HG02798 (cell line): ENCODE measurements at regions not wholly inside any gene's neighbourhood (a gene's known extent, or its start where the extent isn't known, plus 50 kb on each side); places are given as distances from the start of the nearest gene placed in this dataset.
"Not testable (repeated sequence)": the region's sequence is repeated elsewhere in the genome, so short reads cannot be mapped to it uniquely, and the experiment has no call there.

Experiments used
- ATAC-seq: cut with Tn5 transposase; IDR thresholded peaks from one replicate; pipeline ENCODE4 v1.9.1; 2021; ENCODE audit warnings: mild to moderate bottlenecking; ENCODE audit not compliant: unreplicated experiment, poor library complexity

GRCh38 chr5:62231576-62231975, 74.4 kb upstream of the KIF2A start:
- no peak for ATAC-seq

DNA sequence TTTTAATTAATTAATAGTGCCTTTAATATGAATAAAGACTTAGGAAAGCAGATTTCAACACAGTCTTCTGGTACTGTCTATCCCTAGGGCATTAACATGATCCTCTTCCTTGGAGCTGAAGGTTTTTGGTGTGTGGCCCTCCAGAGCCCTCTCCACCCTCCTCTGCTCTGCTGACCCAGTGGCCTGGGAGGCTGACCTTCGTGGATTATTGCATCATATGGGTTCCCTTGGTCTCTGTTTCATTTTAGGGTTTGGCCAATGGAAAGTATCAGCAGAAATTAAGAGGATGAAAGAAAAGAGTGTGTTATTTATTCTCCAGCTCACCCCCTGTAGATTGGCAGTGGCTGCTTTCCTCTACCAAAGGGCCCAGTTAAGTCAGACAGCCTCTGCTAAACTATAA, 73.8 kb upstream of the KIF2A start:
- ATAC-seq: not testable (repeated sequence)

- peak; percentile 47 for ATAC-seq
Measured at GRCh38 chr5:62233083-62234046, 72.6 kb upstream of the KIF2A start.

GRCh38 chr5:62236593-62236992, 69.4 kb upstream of the KIF2A start:
- peak; percentile 85 for ATAC-seq

DNA sequence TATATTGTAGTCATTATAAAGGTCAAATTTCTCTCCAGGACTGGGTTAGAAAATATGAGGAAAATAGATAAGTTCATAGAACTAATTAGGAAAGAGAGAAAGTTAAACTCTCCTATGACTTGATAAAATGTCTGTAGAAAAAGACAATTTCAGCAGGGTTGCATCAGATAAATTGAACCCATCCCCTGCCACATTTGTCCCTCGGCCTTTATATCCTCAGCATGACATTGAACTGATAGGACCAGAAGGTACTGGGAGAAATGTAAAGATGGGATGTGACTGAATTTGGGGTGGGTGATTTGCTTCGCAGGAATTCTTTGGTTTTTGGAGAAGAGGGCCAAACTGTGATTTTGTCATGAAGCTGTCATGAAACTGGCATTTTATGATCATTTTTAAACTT, 68.1 kb upstream of the KIF2A start:
- not testable (repeated sequence) for ATAC-seq

DNA sequence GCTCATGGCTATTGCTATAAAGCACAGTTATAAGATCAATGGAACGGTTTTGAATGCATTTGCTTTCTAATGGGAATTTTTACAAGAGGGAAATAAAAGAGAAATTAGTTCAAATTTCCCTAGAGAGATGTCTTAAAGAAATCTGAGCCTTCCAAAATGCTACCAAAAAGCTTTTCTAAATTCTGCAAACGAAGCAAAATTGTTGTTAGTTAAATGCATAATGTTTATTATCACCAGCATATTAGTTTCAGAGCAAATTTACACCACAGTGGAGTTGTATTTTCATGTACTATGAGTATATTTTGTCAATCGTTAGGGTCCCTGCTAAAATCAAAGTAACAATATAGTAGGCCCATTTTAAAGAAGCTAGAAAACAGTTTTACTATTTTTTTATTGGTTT, 67.4 kb upstream of the KIF2A start:
- ATAC-seq: not testable (repeated sequence)

DNA sequence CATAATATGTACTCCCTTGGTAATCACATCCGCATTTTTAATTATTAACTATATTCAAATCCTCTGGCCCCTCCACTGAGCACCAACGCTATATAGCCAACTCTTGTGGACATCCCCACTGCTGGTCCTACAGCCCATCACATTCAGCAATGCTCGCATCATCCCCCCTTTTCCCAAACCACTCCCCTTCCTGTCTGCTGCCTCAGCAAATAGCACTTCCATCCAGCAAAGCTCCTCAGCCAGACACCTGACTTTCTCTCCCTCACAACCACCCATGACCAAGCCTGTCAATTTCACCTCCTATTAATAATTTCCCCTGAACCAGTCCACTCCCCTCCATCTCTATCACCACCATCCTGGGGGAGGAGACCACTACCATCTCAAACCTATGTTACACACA, 65.5 kb upstream of the KIF2A start:
- not testable (repeated sequence) for ATAC-seq

GRCh38 chr5:62242000-62242399, 64.0 kb upstream of the KIF2A start:
- ATAC-seq: not testable (repeated sequence)

GRCh38 chr5:62243046-62243445, 63.0 kb upstream of the KIF2A start:
- not testable (repeated sequence) for ATAC-seq

GRCh38 chr5:62248192-62248591, 57.8 kb upstream of the KIF2A start:
- not testable (repeated sequence) for ATAC-seq

- not testable (repeated sequence) for ATAC-seq
Measured at GRCh38 chr5:62250085-62250484, 55.9 kb upstream of the KIF2A start.

GRCh38 chr5:62250919-62251318, 55.1 kb upstream of the KIF2A start:
- not testable (repeated sequence) for ATAC-seq

GRCh38 chr5:62252519-62252918, 53.5 kb upstream of the KIF2A start:
- ATAC-seq: not testable (repeated sequence)

- ATAC-seq: not testable (repeated sequence)
Measured at GRCh38 chr5:62255551-62255950, 50.5 kb upstream of the KIF2A start.

GRCh38 chr5:62256161-62257019, 49.6 kb upstream of the KIF2A start:
- peak; percentile 72 for ATAC-seq
